GM19238 (cell line): ENCODE measurements at regions not wholly inside any gene's neighbourhood (a gene's known extent, or its start where the extent isn't known, plus 50 kb on each side); places are given as distances from the start of the nearest gene placed in this dataset.
"Not testable (repeated sequence)": the region's sequence is repeated elsewhere in the genome, so short reads cannot be mapped to it uniquely, and the experiment has no call there.

Experiments used
- DNase-seq: peaks from one replicate; pipeline ENCODE4 v3.0.0; 2011; ENCODE audit warnings: low spot score; ENCODE audit not compliant: insufficient read length

DNA sequence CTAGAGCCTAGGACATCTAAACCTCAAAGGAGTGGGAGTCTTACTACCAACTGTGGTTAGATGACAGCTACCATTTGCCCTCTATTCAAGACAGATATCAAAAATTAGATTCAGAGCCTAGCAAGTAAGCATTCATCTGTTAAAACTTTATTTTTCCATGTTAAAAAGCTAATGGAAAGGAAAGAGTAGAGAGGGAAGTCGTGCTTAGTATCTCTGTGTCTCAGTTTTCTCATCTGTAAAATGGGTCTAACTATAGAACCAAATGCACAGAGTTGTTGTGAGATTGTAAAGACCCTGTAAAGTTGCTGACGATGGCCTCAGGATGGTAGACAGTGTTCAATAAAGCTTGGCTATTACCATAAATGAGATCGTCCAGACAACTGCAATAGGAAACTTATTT, 428.5 kb upstream of the RUNX1 start:
- no peak for DNase-seq

DNA sequence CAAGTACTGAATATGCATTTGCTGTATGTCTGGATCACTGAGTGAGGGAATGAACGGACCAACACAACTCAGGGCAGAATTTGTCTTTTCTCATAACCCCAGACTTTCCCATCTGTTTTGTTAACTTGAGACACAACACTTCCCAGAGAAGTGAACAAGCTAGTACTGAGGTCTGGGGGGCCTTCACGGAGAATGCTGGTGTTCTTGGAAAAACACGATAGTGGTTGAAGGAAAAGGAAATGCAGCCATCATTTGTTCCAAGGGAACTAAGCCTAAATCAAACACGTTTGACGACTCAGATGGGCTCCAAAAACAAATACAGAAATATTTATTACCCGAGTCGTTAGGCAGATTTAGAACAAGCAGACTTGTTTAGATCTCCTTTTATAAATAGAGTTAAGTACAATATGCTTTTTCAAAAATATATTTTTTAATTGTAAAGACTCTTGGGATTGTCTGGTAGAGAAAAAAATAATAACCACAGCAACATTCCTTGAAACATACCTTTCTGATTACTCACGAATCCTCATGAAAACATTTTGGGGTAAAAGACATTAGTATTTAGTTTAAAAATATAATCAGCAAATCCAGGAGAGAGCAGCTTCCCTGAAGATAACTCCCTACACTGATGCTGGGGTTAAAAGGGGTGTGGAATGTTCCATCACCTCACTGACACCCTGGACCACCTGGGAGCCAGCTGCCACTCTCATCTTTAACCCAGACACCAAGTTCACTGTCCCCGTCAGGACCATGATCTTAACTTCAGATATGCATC, 427.7 kb upstream of the RUNX1 start:
- DNase-seq, result no peak

DNA sequence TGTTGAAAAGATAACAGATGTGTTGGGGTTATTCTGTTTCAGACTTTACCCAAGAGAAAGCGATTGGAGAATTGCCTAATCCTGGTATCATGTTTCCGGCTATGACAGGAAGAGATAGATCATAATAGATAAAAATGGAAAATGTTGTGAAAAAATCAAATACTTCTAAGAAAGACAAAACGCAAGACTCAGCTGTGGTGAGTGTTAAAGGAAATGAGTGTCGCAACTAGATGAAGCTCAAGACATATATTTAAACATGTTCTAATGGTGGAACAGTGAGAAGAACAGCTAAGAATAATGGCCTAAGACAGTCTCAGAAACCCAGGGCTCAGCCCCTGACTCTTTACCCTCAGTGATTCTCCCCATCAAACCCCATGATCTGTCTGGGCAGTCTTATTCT, 426.7 kb upstream of the RUNX1 start:
- no peak for DNase-seq

DNA sequence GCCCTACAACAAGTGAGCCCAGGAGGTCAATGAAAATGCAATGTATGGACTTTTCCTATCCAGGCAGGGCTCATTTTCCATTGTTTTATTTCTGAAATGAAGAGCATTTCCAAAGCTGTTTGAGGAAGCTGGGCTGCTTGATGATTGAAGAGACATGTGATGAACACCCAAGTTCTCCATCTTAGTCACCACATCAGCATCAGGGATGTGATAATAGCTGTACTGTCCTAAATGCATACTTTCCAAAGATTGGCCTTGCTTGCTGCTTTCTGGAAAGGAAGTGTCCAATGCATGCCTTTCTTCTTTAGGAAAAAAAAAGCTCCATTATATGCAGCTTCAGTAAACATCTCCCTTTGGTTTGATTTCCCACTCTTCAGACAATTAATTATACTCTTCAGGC, 425.9 kb upstream of the RUNX1 start:
- DNase-seq, result no peak

DNA sequence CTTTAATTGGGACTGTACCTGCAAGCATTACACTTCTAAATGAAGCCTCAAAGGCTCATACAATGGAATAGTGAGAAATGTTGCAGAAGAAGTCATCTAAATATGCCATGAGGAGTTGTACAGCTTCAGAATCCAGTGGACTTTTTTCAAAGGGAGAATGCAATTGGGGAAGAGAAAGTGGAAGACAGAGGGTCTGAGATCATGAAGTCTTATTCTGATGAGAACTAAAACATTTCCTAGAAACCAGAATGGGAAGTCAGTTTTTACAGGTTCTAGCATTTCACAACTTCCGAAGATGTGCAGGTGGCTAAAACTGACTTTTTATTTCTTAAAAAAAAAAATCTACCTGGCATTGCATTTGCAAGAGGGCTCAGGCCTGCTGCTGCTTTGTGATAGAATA, 424.4 kb upstream of the RUNX1 start:
- no peak for DNase-seq

DNA sequence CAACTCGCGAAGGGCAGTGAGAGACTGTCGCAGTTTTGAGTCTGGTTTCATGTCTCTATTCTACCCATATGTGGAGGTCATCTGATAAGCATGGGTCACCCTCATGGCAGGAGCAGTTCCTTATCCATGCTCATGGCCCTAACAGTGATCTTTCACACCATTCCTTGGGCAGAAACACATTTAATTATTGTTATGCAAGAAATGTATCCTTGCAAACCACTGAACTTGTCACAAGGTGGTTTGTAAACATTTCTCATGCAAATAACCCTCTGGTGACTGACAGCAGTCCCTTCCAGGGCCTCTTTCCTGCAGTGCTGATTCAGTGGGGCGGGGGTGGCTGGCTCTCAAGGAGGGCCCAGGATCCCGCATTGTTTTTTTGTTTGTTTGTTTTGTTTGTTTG, 421.4 kb upstream of the RUNX1 start:
- no peak for DNase-seq

DNA sequence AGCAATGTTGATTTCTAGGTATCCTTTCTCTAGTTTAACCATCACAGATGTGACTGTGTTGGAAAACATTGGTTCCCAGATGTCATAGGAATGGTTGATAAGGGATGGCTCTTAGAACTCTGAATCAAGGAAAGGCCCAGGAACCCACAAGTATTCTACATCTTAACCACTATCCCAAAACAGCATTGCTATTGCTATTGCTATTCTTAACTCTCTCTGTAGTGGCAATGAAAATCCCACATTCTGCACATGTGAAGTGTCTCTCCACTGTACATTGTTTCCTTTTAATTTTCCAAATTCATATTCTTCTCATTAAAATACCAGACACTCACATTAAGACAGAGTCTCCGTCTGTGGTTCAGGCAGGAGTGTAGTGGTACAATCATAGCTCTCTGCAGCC, 420.4 kb upstream of the RUNX1 start:
- no peak for DNase-seq

DNA sequence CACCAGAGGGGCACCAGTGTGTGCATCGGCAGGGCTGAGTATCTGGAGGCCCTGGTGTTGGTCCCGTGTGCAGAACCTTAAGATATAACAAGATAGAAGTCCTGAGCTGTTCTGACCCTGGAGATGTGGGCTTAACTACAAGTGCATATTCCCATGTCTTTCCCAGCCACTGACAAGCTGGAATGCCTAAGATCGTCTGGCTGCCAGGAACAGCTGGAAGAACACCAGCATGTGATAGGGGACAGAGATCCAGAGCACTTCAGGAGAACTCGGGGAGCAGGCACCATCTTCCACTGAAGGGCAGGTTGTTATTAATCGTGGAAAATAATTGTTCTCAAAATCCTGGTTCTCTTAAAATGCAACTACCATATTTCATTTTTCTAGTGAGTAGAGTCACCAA, 419.9 kb upstream of the RUNX1 start:
- no peak for DNase-seq

DNA sequence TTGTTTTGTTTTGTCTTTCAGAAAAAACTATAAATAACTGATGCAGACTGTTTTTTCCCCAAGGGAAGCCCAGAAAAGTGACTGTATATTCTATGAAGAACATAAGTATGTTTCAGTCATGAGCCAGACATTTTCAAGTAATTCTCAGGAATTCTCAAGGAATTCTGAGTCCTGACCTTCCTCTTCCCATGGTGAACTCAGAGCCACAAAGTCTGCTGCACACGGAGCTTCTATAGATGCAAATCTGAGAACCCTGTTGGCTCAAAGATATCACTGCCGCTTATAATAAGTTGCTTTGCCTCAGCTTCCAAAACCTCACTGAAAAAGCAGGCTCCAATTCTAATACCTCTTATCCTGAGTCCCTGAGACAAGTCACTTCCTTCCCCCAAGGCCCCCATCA, 418.5 kb upstream of the RUNX1 start:
- DNase-seq, result no peak

DNA sequence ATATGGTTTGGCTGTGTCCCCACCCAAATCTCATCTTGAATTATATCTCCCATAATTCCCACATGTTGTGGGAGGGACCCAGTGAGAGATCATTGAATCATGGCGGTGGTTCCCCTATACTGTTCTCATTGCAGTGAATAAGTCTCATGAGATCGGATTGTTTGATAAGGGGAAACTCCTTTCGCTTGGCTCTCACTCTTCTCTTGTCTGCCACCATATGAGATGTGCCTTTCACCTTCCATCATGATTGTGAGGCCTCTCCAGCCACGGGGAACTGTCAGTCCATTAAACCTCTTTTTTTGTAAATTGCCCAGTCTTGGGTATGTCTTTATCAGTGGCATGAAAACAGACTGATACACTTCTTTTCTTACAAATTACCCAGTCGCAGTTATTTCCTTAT, 417.6 kb upstream of the RUNX1 start:
- not testable (repeated sequence) for DNase-seq

DNA sequence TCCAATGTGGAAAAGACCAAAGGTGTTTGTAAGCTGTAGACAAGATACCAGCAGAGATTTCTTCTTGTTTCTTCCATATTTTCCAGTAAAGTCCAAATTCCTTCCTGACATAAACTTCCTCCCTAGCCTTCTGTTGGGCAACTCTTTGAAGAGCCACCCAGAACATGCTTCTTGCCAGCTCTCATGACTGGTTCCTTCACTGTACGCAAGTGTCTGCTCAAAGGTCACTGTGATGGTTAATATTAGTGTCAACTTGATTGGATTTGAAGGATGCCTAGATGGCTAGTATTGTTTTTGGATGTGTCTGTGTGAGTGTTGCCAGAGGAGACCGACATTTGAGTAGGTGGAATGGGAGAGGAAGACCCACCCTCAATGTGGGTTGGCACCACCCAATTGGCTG, 416.6 kb upstream of the RUNX1 start:
- no peak for DNase-seq

DNA sequence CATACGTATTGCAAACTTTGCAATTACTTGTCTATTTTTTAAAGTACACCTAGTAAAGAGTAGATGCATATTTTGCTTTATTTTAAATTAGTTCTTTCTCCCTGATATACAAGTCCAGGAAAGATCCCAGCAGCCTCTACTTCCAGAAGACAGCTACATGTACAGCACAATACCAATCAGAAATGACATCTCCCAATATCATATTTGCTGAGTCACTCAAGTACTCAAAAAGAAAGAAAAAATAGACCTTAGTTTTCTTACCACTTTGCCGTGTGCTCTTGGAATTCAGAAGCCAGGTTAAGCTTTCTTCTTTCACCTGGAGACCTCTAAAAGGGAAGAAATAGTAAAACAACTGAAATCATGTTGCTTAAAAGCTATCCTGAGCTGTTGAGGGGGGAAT, 412.6 kb upstream of the RUNX1 start:
- DNase-seq, result no peak

DNA sequence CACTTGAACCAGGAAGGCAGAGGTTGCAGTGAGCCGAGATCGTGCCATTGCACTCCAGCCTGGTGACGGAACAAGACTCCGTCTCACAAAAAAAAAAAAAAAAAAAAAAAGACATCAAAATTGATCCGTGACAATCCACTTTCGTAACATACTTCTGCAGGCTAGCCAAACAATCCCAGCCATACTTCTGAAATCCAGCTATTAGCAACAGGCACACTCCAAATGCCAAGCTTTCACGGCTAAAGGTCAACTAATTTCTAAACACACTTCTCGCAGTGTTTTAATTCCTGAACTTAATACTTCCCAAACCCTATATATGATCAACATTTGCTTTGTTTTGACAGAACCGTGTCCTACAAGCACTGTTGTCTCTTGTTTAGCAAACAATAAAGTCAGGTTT, 411.3 kb upstream of the RUNX1 start:
- no peak for DNase-seq

DNA sequence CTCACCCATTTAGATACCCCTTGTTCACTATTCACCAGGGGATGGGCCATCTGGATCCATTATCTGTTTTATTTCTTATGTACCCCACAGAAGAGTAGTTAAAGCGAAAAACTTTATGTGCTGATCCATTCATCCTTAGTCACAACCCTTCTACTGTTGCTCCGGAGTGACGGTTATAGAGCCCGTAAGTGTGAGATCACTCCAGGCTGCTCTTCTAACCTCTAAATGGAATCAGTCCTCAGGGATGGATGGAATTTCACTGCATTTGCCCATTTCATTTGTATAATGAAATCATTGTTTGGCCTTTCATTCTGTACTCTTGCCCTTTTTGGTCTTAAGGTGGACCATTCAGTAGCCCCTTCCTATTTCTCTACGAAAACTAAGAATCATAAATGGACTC, 409.3 kb upstream of the RUNX1 start:
- DNase-seq, result no peak

DNA sequence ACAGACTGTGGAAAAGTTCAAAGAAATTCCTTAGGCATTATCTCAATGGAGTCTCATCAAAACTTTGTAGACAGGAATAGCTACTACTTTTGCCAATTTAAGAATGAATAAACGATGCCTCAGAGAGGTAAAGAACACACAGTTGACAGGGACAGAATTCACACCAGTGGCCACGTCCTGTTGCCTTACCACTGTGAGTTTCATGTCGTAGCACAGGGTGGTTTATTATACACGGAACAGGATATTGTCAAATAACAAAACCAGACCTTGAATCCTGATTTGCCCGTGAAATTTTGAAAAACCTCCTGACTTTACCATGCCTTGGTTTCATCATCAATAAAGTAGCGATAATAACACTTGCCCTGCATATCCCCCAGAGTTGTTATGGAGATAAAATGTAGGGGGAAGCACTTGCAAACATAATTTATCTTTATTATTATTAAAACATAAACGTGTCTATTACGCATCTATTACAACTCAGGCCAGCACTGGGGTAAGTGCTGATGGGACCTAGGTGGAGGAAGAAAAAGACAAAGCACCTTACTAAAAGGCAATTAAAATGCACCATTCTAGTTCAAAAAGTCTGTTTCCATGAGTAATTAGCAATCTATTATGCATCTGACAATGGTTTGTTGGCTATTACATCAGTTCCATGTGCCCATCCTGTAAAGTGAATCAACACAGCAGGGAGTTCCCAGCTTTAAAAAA, 408.1 kb upstream of the RUNX1 start:
- no peak for DNase-seq

DNA sequence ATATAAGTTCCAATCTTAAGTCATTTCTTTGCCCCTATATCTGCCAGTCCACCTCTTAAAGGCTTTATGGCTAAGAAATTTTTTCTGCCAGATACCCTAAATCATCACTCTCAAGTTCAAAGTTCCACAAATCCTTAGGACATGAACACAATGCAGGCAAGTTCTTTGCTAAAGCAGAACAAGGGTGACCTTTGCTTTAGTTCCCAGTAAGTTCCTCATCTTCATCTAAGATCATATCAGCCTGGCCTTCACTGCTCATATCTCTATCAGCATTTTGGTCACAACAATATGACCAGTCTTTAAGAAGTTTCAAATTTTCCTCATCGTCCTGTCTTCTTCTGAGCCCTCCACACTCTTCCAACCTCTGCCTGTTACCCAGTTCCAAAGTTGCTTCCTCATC, 402.2 kb upstream of the RUNX1 start:
- DNase-seq, result no peak

DNA sequence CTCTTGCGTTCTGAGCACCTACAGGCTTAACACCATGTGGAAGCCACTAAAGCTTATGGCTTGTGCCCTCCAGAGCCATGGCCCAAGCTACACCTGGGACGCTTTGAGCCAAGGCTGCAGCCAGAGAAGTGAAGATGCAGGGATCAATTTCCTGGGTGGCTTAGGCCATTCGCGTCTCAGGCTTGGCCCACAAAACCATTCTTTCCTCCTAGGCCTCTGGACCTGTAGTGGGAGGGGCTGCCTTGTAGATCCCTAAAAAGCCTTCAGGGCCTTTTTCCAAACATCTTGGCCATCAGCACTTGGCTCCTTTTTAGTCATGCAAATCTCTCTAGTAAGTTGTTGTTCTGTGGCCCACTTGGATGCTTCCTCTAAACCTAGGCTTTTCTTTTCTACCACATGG, 401.7 kb upstream of the RUNX1 start:
- DNase-seq, result no peak

DNA sequence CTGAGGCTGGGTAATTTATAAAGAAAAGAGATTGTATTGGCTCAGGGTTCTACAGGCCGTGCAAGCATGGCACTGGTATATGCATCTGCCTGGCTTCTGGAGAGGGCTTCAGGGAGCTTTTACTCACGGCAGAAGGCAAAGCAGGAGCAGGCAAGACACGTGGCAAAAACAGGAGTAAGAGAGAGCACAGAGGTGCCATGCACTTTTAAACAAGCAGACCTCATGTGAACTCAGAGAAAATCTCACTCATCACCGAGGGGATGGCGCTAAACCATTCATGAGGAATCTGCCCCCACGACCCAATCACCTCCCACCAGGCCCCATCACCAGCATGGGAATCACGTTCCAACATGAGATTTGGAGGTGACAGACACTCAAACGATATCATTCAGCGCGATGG, 400.7 kb upstream of the RUNX1 start:
- DNase-seq, result no peak

DNA sequence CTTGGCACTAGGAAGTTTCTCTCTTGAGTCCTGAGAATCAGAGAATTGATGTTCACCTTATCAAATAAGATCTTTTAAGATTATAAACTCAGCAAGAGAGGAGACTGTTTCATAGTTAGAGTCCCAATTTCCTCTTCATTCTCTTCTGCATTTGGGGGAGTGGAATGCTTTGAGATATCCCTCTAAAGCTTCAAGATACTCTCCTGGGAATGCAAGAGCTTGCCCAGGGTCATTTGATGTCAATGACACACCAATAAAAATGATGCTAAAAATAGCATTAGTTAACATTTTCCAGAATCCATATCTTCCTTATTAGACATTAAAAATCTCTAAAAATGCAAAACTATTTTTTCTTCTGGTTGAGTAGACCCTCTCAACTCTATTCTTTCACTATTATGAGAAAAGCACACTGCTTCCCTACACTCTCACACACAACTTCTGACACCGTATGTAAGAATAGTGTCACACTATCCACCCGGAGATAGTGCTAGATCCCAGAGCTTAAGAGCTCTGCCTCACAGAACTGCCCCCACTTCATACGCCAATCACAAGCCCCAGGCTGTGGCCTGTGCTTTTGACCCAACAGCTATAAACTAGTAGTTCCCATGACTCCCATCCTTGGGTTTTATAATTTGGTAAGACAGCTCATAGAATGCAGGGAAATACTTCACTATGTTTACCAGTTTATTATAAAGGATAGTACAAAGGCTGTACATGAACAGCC, 399.9 kb upstream of the RUNX1 start:
- DNase-seq, result no peak

DNA sequence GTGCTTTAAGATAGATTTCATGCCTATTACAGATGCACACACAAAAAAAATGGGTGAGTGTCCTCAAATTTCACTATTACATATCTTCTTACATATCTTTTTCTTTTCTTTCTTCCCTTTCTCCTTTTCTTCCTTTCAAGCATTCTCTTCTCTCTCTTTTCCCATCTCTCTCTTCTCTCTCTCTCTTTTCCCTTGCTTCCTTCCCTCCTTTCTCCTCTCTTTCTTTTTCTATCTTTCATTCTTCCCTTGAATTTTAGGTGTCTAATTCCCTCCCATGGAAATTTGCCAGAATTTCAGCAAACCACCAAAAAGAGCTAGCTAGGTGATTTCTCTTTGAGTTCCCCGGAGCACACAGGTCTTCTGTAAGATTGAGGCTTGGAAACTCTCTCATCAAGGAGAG, 395.3 kb upstream of the RUNX1 start:
- no peak for DNase-seq

DNA sequence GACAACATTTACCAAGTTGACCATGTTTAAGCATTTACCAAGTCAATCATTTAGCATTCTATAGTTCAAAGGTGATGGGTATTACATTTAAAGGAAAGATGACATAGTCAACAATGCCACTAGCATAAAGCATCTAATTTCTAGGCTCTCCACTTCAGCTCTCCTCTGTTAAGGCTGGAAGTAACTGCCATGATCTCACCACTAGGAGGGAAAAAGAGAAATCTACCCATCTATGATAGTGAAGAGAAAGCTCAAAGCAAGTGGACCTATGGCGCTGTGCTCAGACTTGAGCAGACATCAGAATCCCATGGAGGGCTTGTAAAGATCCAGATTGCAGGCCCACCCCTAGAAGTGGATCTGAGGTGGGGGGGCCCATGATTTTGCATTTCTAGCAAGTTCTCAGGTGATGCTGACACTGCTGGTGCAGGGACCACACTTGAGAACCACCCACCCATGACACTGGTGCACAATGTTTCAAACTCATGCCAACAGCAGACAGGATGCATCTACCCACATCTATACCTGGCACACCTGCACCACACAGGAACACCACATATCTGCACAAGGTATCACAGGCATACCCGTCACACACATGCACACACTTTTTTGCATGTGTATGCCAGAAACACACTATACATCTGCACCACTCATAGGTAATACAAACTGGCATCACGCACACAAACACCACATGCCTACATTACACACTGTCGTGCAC, 392.9 kb upstream of the RUNX1 start:
- DNase-seq, result no peak
